ENCODE measurements at regions not wholly inside any gene's neighbourhood (a gene's known extent, or its start where the extent isn't known, plus 50 kb on each side); places are given as distances from the start of the nearest gene placed in this dataset.

DNA sequence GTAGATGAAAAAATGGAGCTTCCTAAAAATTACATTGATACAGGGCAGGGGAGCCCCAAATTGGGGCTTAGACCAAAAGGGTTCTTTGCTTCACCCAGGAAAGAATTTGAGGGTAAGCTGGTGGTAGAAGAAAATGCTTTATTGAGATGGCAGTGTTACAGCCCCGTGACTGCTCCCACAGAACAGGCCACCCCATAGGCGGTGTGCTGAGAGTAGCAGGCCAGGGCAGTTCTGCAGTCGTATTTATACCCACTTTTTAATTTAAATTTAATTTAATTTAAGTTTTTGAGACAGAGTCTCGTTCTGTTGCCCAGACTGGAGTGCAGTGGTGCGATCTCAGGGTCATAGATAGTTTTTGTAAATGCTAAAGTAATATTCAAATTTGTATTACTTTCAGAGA lies 265.0 kb downstream of the CDH26 start:
- no peak for DNase-seq (ENCODE audit: low spot score in 2 of 2)
- H3K27me3 ChIP-seq (ENCODE audit: low read depth), result no peaks in the 10 kb centered on the region
- in situ Hi-C loops (cut with MboI; ENCODE audit: low sequenced_read_pairs), result loop anchor here (25.0 kb wide), 1 partner anchor 1664 kb away; no protein-coding TSS in a partner anchor
- no peak overlapping the region for H3K4me3 ChIP-seq
- no peaks in the 10 kb centered on the region for H3K4me1 ChIP-seq
- no peaks in the 10 kb centered on the region for H3K36me3 ChIP-seq (replicated peaks)
- H3K9me3 ChIP-seq, result no peaks in the 10 kb centered on the region; the same call in 1 of the 2 replicates

DNA sequence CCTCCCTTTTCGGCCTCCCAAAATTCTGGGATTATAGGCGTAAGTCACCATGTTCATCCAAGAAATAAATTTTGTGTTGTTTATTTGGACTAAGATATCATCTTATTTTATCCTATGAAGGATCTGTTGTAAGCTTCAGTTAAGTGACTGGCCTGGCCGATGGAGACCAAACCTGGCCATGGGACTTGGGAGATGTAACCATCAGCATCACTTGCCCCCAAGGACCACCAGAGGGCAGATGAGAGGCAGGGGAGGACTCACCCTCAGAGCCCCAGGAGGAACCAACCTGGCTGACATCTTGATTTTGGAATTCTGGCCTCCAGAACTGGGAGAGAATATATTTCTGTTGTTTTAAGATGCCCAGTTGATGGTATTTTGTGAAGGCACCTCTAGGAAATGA lies 266.7 kb downstream of the CDH26 start:
- Histone ChIP-seq H3K36me3 (replicated peaks) (no peaks in the 10 kb centered on the region), H3K27me3 (ENCODE audit: low read depth) (no peaks in the 10 kb centered on the region), H3K9me3 (no peaks in the 10 kb centered on the region; the same call in 1 of the 2 replicates), H3K4me1 (no peaks in the 10 kb centered on the region), H3K4me3 (no peak overlapping the region)
- no peak for DNase-seq (ENCODE audit: low spot score in 2 of 2)
- in situ Hi-C loops (cut with MboI; ENCODE audit: low sequenced_read_pairs), result loop anchor here (25.0 kb wide), 1 partner anchor 1662 kb away; no protein-coding TSS in a partner anchor

GRCh38 chr20:60228255-60228654 lies 270.0 kb downstream of the CDH26 start:
- H3K36me3 ChIP-seq (replicated peaks), result no peaks in the 10 kb centered on the region
- no peak for DNase-seq (ENCODE audit: low spot score in 2 of 2)
- no peaks in the 10 kb centered on the region for H3K27me3 ChIP-seq (ENCODE audit: low read depth)
- no peaks in the 10 kb centered on the region; the same call in 1 of the 2 replicates for H3K9me3 ChIP-seq
- H3K4me1 ChIP-seq, result no peaks in the 10 kb centered on the region
- in situ Hi-C loops (cut with MboI; ENCODE audit: low sequenced_read_pairs), result no loop called here
- no peak overlapping the region for H3K4me3 ChIP-seq

- Histone ChIP-seq H3K36me3 (replicated peaks) (no peaks in the 10 kb centered on the region), H3K27me3 (ENCODE audit: low read depth) (no peaks in the 10 kb centered on the region), H3K4me1 (no peaks in the 10 kb centered on the region), H3K9me3 (no peaks in the 10 kb centered on the region), H3K4me3 (no peak overlapping the region)
- in situ Hi-C loops (cut with MboI; ENCODE audit: low sequenced_read_pairs), result no loop called here
- DNase-seq (ENCODE audit: low spot score in 2 of 2), result no peak
Observed at GRCh38 chr20:60232380-60232779, 274.2 kb downstream of the CDH26 start.

- no peaks in the 10 kb centered on the region for H3K4me1 ChIP-seq
- H3K27me3 ChIP-seq (ENCODE audit: low read depth), result no peaks in the 10 kb centered on the region
- DNase-seq (ENCODE audit: low spot score in 2 of 2), result no peak
- in situ Hi-C loops (cut with MboI; ENCODE audit: low sequenced_read_pairs), result no loop called here
- no peak overlapping the region for H3K4me3 ChIP-seq
- H3K9me3 ChIP-seq, result no peaks in the 10 kb centered on the region
- no peaks in the 10 kb centered on the region for H3K36me3 ChIP-seq (replicated peaks)
Observed at GRCh38 chr20:60233018-60233630, 274.9 kb downstream of the CDH26 start.

DNA sequence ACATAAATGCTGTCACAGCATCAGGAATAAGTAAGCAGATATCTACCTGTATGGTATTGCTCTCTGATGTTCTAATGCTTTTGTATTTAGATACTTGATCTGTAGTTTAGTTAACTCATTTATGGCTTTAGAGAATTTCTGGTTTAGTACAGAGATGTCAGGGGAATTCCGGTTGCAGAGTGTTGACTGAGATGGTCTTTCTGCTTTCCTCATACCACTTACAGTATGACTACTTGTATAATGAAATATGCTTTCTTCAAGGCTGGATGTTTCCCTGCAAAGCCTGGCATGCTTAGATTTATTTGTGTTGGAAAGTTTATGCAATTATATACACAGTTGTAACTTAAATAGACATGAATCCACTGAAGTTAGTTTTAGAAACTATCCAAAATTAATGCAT lies 278.4 kb downstream of the CDH26 start:
- Histone ChIP-seq H3K4me1 (no peaks in the 10 kb centered on the region), H3K4me3 (no peak overlapping the region), H3K27me3 (ENCODE audit: low read depth) (no peaks in the 10 kb centered on the region), H3K36me3 (replicated peaks) (no peaks in the 10 kb centered on the region), H3K9me3 (no peaks in the 10 kb centered on the region)
- DNase-seq (ENCODE audit: low spot score in 2 of 2), result no peak
- in situ Hi-C loops (cut with MboI; ENCODE audit: low sequenced_read_pairs), result no loop called here

DNA sequence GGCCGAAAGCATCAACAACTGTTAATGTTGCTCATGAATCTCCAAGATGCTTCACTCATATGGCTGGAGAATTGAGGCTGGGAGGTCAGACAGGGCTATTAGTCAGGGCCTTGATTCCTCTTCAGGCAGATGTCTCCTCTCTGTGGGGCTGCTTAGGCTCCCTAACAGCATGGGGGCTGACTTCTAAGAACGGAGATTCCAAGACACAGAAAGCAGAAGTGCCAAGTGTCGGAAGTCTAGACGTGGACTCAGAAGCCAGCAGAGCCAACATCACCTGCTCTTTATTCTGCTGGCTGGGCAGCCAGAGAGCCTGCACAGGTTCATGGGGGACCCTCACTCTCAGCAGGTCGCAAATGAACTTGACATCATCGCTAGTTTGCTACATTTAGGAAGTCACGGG lies 279.8 kb downstream of the CDH26 start:
- H3K4me1 ChIP-seq, result no peaks in the 10 kb centered on the region
- no peaks in the 10 kb centered on the region for H3K36me3 ChIP-seq (replicated peaks)
- H3K4me3 ChIP-seq, result no peak overlapping the region
- in situ Hi-C loops (cut with MboI; ENCODE audit: low sequenced_read_pairs), result no loop called here
- no peaks in the 10 kb centered on the region for H3K27me3 ChIP-seq (ENCODE audit: low read depth)
- H3K9me3 ChIP-seq, result no peaks in the 10 kb centered on the region
- no peak for DNase-seq (ENCODE audit: low spot score in 2 of 2)

DNA sequence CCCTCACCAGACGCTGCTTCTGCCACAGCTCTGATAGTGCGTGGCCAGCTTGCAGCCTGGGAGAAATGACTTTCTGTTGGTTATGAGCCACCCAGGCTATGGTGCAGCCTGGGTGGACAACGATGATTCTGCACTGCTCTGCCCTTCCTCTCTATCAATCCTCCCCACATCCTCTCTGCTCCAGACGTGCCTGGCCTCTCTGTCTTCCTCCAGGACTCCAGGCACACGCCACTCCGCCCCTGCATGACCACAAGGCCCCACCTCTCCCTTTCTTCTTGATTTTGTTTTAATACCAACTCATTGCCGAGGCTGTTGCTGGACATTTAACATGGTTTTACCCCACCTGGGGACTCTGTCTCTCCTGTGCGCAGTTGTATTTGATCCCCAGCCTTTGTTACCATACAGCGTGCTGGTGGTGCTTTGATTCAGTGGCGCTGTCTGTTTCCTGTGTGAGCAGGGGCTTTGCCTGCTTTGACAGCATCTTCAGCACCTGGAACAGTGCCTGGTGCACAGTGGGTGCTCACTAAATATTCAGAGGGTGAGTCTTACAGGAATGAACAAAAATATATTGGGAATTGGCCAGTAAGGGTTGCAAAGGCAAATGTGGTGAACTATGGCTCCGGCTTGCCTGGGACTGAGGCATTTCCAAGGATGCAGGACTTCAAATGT lies 280.9 kb downstream of the CDH26 start:
- in situ Hi-C loops (cut with MboI; ENCODE audit: low sequenced_read_pairs), result no loop called here
- H3K36me3 ChIP-seq (replicated peaks), result no peaks in the 10 kb centered on the region
- no peaks in the 10 kb centered on the region for H3K4me1 ChIP-seq
- H3K4me3 ChIP-seq, result no peak overlapping the region
- H3K9me3 ChIP-seq, result no peaks in the 10 kb centered on the region
- no peaks in the 10 kb centered on the region for H3K27me3 ChIP-seq (ENCODE audit: low read depth)
- no peak for DNase-seq (ENCODE audit: low spot score in 2 of 2)

DNA sequence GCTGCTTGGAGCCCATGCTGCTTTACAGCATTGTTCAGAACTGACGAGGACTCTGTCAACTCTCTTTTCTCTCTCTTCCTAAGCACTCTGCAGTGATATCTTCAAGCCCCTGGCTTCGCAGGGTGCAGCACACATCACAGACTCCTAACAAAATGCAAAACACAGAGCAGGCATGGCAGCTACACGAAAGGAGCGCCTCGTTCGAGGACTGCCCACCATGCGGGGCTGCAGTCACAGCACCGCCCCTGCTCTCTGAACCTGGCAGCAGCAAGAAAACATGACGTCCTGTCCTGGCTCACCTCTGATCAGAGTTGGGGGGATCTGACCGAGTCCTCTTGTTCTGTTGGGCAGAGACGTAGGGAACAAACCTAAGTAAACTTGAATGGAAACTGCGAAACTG lies 281.7 kb downstream of the CDH26 start:
- Histone ChIP-seq H3K4me3 (no peak overlapping the region), H3K4me1 (no peaks in the 10 kb centered on the region), H3K36me3 (replicated peaks) (no peaks in the 10 kb centered on the region), H3K9me3 (no peaks in the 10 kb centered on the region), H3K27me3 (ENCODE audit: low read depth) (no peaks in the 10 kb centered on the region)
- in situ Hi-C loops (cut with MboI; ENCODE audit: low sequenced_read_pairs), result no loop called here
- no peak for DNase-seq (ENCODE audit: low spot score in 2 of 2)

- H3K4me1 ChIP-seq, result no peaks in the 10 kb centered on the region
- DNase-seq (ENCODE audit: low spot score in 2 of 2), result no peak
- no peaks in the 10 kb centered on the region for H3K36me3 ChIP-seq (replicated peaks)
- in situ Hi-C loops (cut with MboI; ENCODE audit: low sequenced_read_pairs), result no loop called here
- no peak overlapping the region for H3K4me3 ChIP-seq
- no peaks in the 10 kb centered on the region for H3K27me3 ChIP-seq (ENCODE audit: low read depth)
- H3K9me3 ChIP-seq, result no peaks in the 10 kb centered on the region
Observed at GRCh38 chr20:60240415-60240814, 282.2 kb downstream of the CDH26 start.

DNA sequence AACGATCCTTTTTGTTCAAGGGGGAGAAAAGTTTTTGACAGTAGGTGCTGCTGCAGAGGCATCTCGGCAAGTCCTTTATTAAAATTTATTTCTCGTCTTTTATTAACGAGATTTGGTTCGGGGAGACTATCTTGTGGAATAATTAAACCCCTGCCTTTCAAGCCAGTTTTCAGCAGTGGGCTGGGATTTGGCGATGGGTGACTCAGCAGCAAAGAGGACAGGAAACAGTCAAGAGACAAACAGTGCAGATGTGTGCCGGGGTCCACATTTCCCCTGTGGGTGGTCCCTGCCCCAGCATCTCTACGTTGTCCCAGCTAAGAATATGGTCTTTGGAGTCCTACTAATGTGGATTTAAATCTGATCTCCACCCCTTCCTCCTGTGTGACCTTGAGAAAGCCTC lies 282.8 kb downstream of the CDH26 start:
- DNase-seq (ENCODE audit: low spot score in 2 of 2), result no peak
- H3K27me3 ChIP-seq (ENCODE audit: low read depth), result no peaks in the 10 kb centered on the region
- in situ Hi-C loops (cut with MboI; ENCODE audit: low sequenced_read_pairs), result no loop called here

DNA sequence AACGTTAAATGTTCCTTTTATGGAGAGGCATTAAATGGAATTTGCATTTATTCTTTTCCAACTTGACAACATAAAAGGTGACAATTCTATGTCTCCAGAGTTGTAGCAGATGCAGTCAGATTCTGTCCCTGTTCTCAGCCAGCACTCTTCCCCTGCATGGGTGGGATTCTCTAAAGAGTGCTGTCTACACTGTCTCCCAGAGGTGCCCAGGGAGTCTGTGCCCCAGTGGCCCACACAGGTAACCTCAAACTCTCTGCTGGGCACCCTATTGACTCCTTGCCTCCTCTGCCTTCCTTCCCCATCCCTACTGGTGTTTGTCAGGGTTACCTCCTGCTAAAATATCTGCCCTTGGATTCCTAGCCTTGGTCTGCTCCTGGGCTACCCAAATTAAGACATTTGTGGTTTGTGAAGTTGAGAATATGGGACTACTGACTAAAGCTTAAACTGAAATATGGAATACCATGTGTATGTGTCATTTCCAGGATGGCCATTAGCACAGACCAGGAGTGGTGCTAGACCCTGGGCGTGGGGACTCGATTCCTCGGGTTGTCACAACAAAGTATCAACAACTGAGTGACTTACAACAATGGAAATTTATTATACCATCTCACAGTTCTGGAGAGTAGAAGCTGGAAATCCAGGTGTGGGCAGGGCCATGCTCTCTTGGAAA lies 284.7 kb downstream of the CDH26 start:
- in situ Hi-C loops (cut with MboI; ENCODE audit: low sequenced_read_pairs), result no loop called here
- H3K36me3 ChIP-seq (replicated peaks), result no peaks in the 10 kb centered on the region
- H3K4me3 ChIP-seq, result no peak overlapping the region
- no peaks in the 10 kb centered on the region for H3K9me3 ChIP-seq
- no peaks in the 10 kb centered on the region for H3K27me3 ChIP-seq (ENCODE audit: low read depth)
- DNase-seq (ENCODE audit: low spot score in 2 of 2), result no peak
- no peaks in the 10 kb centered on the region for H3K4me1 ChIP-seq

More for the DNA sequence above, 282.8 kb downstream of the CDH26 start:
- H3K4me1 ChIP-seq, result no peaks in the 10 kb centered on the region
- no peaks in the 10 kb centered on the region for H3K36me3 ChIP-seq (replicated peaks)
- H3K4me3 ChIP-seq, result no peak overlapping the region
- no peaks in the 10 kb centered on the region for H3K9me3 ChIP-seq

GRCh38 chr20:60244373-60245146 lies 286.3 kb downstream of the CDH26 start:
- no peak overlapping the region for H3K4me3 ChIP-seq
- H3K4me1 ChIP-seq, result no peaks in the 10 kb centered on the region
- no peaks in the 10 kb centered on the region for H3K9me3 ChIP-seq
- H3K27me3 ChIP-seq (ENCODE audit: low read depth), result no peaks in the 10 kb centered on the region
- no peak for DNase-seq (ENCODE audit: low spot score in 2 of 2)
- in situ Hi-C loops (cut with MboI; ENCODE audit: low sequenced_read_pairs), result no loop called here
- H3K36me3 ChIP-seq (replicated peaks), result no peaks in the 10 kb centered on the region

DNA sequence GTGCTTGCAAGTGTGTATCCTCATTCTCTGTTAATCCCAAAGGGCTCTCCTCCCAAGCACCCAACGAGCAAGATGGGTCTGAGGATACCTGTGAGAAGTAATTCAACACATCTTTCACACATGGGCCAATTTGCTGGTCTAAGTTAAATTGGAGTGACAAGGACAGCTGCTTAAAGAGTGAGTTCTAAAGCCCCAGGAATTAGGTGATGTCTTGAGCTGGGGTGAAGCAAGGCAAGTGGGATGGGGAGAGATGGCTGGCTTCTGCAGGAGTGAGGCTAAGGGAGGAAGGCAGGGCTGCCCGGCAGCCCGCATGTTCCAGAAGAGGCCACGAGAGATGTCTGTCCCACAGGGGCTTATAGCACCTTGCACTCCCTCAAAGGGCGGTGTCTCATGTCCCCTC lies 288.5 kb downstream of the CDH26 start:
- Histone ChIP-seq H3K9me3 (no peaks in the 10 kb centered on the region), H3K4me3 (no peak overlapping the region), H3K27me3 (ENCODE audit: low read depth) (no peaks in the 10 kb centered on the region), H3K36me3 (replicated peaks) (no peaks in the 10 kb centered on the region), H3K4me1 (no peaks in the 10 kb centered on the region)
- no peak for DNase-seq (ENCODE audit: low spot score in 2 of 2)
- in situ Hi-C loops (cut with MboI; ENCODE audit: low sequenced_read_pairs), result no loop called here
